H1 (cell line): ENCODE measurements at regions not wholly inside any gene's neighbourhood (a gene's known extent, or its start where the extent isn't known, plus 50 kb on each side); places are given as distances from the start of the nearest gene placed in this dataset.

ENCODE experiments used
- CTCF ChIA-PET: fragments of 300-600 bp; sonication (Branson Sonifier 250); formaldehyde crosslinking; loops from one replicate; lab custom pipeline; 2021; ENCODE audit not compliant: partially characterized antibody; lab: Charles Lee
- POLR2A ChIA-PET: fragments of 300-600 bp; sonication (Branson Sonifier 250); formaldehyde crosslinking; loops from one replicate; lab custom pipeline; 2021; ENCODE audit warnings: inconsistent platforms; ENCODE audit not compliant: partially characterized antibody; lab: Charles Lee
- DNase-seq, 2 experiments: peaks; one replicate each; pipeline versions ENCODE4 v3.0.0 to v3.0.0-alpha.2; 2010 to 2022; ENCODE audit warnings: low spot score in 2 of 2, low read depth in 1 of 2, mixed read lengths in 1 of 2
- FAIRE-seq: peaks from 2 replicates; lab custom pipeline; 2011; peaks lifted over from hg19 to GRCh38; lab: Jason Lieb, UNC
- H2AFZ ChIP-seq: 2 replicates; pipeline ENCODE4 v1.8.1; 2012; ENCODE audit warnings: low read length, inconsistent platforms
- H2AK5ac ChIP-seq: 2 replicates; pipeline ENCODE4 v1.6.1; 2013; ENCODE audit warnings: low read depth, low read length
- H2BK120ac ChIP-seq: replicated peaks from 2 replicates; pipeline ENCODE3; 2013; ENCODE audit warnings: low read depth, low read length, inconsistent platforms
- H2BK12ac ChIP-seq: 2 replicates; pipeline ENCODE4 v1.6.1; 2013; ENCODE audit warnings: low read depth, low read length
- H2BK15ac ChIP-seq: 2 replicates; pipeline ENCODE4 v1.6.1; 2013; ENCODE audit warnings: low read length
- H2BK20ac ChIP-seq: 2 replicates; pipeline ENCODE4 v1.6.1; 2013; ENCODE audit warnings: low read length
- H2BK5ac ChIP-seq: 2 replicates; pipeline ENCODE4 v1.6.1; 2013; ENCODE audit warnings: low read depth, low read length
- H3K14ac ChIP-seq: 2 replicates; pipeline ENCODE4 v1.6.1; 2013; ENCODE audit warnings: inconsistent platforms; ENCODE audit not compliant: insufficient read length
- H3K18ac ChIP-seq: 2 replicates; pipeline ENCODE4 v1.6.1; 2013; ENCODE audit warnings: low read length; ENCODE audit errors: extremely low read depth
- H3K23ac ChIP-seq: 2 replicates; pipeline ENCODE4 v1.6.1; 2013; ENCODE audit warnings: inconsistent platforms; ENCODE audit not compliant: insufficient read length
- H3K23me2 ChIP-seq: 2 replicates; pipeline ENCODE4 v1.6.1; 2013; ENCODE audit warnings: low read depth, low read length
- H3K27ac ChIP-seq: 2 replicates; pipeline ENCODE4 v1.6.1; 2011; ENCODE audit warnings: low read depth, low read length, inconsistent platforms
- H3K27me3 ChIP-seq, 4 experiments: replicated peaks in 1 of 4; 1 replicate in 1 of 4; 2 replicates in 3 of 4; pipeline versions ENCODE4 v1.6.1 to v1.8.1; 2011 to 2013; ENCODE audit warnings: low read length in 3 of 4, mild to moderate bottlenecking in 3 of 4, inconsistent platforms in 2 of 4, mixed read lengths in 2 of 4, moderate library complexity in 1 of 4; ENCODE audit not compliant: control insufficient read depth in 3 of 4, insufficient read depth in 3 of 4; ENCODE audit errors: extremely low read depth in 1 of 4
- H3K36me3 ChIP-seq, 4 experiments: 2 replicates each; pipeline versions ENCODE4 v1.6.1 to v1.8.1; 2011 to 2013; ENCODE audit warnings: mild to moderate bottlenecking in 4 of 4, low read length in 3 of 4, moderate library complexity in 2 of 4, control low read depth in 1 of 4, inconsistent platforms in 1 of 4; ENCODE audit not compliant: insufficient read depth in 4 of 4, control insufficient read depth in 2 of 4
- H3K4ac ChIP-seq: replicated peaks from 2 replicates; pipeline ENCODE3; 2013; ENCODE audit warnings: low read length, low read depth, mixed read lengths, inconsistent platforms; ENCODE audit not compliant: insufficient read length
- H3K4me1 ChIP-seq, 4 experiments: replicated peaks in 1 of 4; 1 replicate in 1 of 4; 2 replicates in 3 of 4; pipeline versions ENCODE4 v1.6.1 to v1.8.1; 2011 to 2013; ENCODE audit warnings: low read length in 3 of 4, inconsistent platforms in 2 of 4, mixed read lengths in 1 of 4; ENCODE audit not compliant: insufficient read depth in 4 of 4, control insufficient read depth in 3 of 4
- H3K4me2 ChIP-seq, 2 experiments: 2 replicates each; pipeline versions ENCODE4 v1.6.1 to v1.8.1; 2011 to 2013; ENCODE audit warnings: low read depth in 2 of 2, low read length in 2 of 2, control low read depth in 1 of 2, inconsistent platforms in 1 of 2, mild to moderate bottlenecking in 1 of 2; ENCODE audit not compliant: insufficient read depth in 1 of 2
- H3K4me3 ChIP-seq, 4 experiments: fragments of 200-600, 300-600 bp in 1 of 4; sonication (generic), shearing (Covaris generic), sonication (Bioruptor Twin) in 1 of 4; 2 replicates each; pipeline versions ENCODE4 v1.5.1 to v1.8.1; 2011 to 2016; ENCODE audit warnings: low read length in 4 of 4, low read depth in 3 of 4, control low read depth in 2 of 4, inconsistent platforms in 2 of 4, mild to moderate bottlenecking in 2 of 4, mixed read lengths in 1 of 4, moderate library complexity in 1 of 4; ENCODE audit not compliant: insufficient read depth in 2 of 4; ENCODE audit errors: extremely low read depth in 1 of 4
- H3K56ac ChIP-seq: replicated peaks from 2 replicates; pipeline ENCODE3; 2013; ENCODE audit warnings: low read depth, mild to moderate bottlenecking, mixed read lengths, low read length, inconsistent platforms; ENCODE audit not compliant: insufficient read length
- H3K79me1 ChIP-seq: 2 replicates; pipeline ENCODE4 v1.6.1; 2013; ENCODE audit warnings: low read depth, low read length, control low read depth
- H3K79me2 ChIP-seq, 2 experiments: 2 replicates each; pipeline versions ENCODE4 v1.6.1 to v1.8.1; 2012 to 2013; ENCODE audit warnings: low read length in 2 of 2, mild to moderate bottlenecking in 2 of 2, inconsistent platforms in 1 of 2; ENCODE audit not compliant: insufficient read depth in 2 of 2, control insufficient read depth in 1 of 2
- H3K9ac ChIP-seq, 4 experiments: replicated peaks in 1 of 4; 1 replicate in 1 of 4; 2 replicates in 3 of 4; pipeline versions ENCODE4 v1.6.1 to v1.8.1; 2011 to 2013; ENCODE audit warnings: low read depth in 3 of 4, low read length in 3 of 4, control low read depth in 2 of 4, mild to moderate bottlenecking in 2 of 4, moderate library complexity in 2 of 4, inconsistent platforms in 1 of 4; ENCODE audit errors: extremely low read depth in 1 of 4
- H3K9me3 ChIP-seq, 2 experiments: 2 replicates each; pipeline versions ENCODE4 v1.6.1 to v1.8.1; 2012 to 2013; ENCODE audit warnings: mild to moderate bottlenecking in 2 of 2, moderate library complexity in 2 of 2, control low read depth in 1 of 2, inconsistent platforms in 1 of 2, low read depth in 1 of 2, low read length in 1 of 2, mixed read lengths in 1 of 2; ENCODE audit not compliant: insufficient read depth in 2 of 2
- H4K20me1 ChIP-seq, 2 experiments: replicated peaks in 1 of 2; 2 replicates each; pipeline versions ENCODE3 to v1.8.1; 2011 to 2013; ENCODE audit warnings: inconsistent platforms in 2 of 2, low read length in 2 of 2, mild to moderate bottlenecking in 1 of 2; ENCODE audit not compliant: insufficient read depth in 2 of 2, control insufficient read depth in 1 of 2
- H4K5ac ChIP-seq: 2 replicates; pipeline ENCODE4 v1.6.1; 2013; ENCODE audit warnings: low read length, low read depth, mixed read lengths, inconsistent platforms; ENCODE audit not compliant: insufficient read length
- H4K8ac ChIP-seq: 2 replicates; pipeline ENCODE4 v1.8.0; 2013; ENCODE audit warnings: mild to moderate bottlenecking, moderate library complexity, low read length, inconsistent platforms; ENCODE audit not compliant: insufficient read depth; ENCODE audit errors: extremely low read depth
- H4K91ac ChIP-seq: replicated peaks from 2 replicates; pipeline ENCODE3; 2013; ENCODE audit warnings: low read length, mixed read lengths, inconsistent platforms; ENCODE audit not compliant: insufficient read length
- CEBPB ChIP-seq: IDR thresholded peaks from 2 replicates; pipeline ENCODE4 v1.6.1; 2012; ENCODE audit warnings: low read depth, low read length
- JUND ChIP-seq: IDR thresholded peaks from 2 replicates; pipeline ENCODE4 v1.6.1; 2011; ENCODE audit warnings: mild to moderate bottlenecking, improper control_type of control experiment, low read length
- POU5F1 ChIP-seq: IDR thresholded peaks from 2 replicates; pipeline ENCODE4 v1.6.1; 2011; ENCODE audit warnings: low read depth, mild to moderate bottlenecking, low read length, moderate library complexity
- RXRA ChIP-seq: IDR thresholded peaks from 2 replicates; pipeline ENCODE4 v1.6.1; 2011; ENCODE audit warnings: low read depth, mild to moderate bottlenecking, low read length, moderate library complexity; ENCODE audit not compliant: insufficient read depth
- SP1 ChIP-seq: IDR thresholded peaks from 2 replicates; pipeline ENCODE4 v1.6.1; 2011; ENCODE audit warnings: low read depth, low read length
- WGBS, 2 experiments: shearing (Covaris generic) in 1 of 2; methylation state at CpG; one replicate each; pipeline versions ENCODE4 v1.1.6 to v1.1.7; 2013 to 2015; ENCODE audit warnings: low lambda C conversion rate in 2 of 2, mixed read lengths in 2 of 2, inconsistent platforms in 1 of 2, low coverage in 1 of 2, missing lambda C conversion rate in 1 of 2; ENCODE audit not compliant: insufficient replicate concordance in 2 of 2, insufficient coverage in 1 of 2, insufficient read length in 1 of 2; ENCODE audit errors: extremely low coverage in 1 of 2, missing lambda C conversion rate in 1 of 2; 5-methylcytosine and 5-hydroxymethylcytosine counted together

- H3K23me2 ChIP-seq = no peaks in the 10 kb centered on the region
- no peak overlapping the region for H2BK120ac ChIP-seq
- POLR2A ChIA-PET = no interaction called here
- H3K79me1 ChIP-seq = no peaks in the 10 kb centered on the region
- no peak overlapping the region for H2AFZ ChIP-seq
- H4K8ac ChIP-seq = no peak overlapping the region
- no peak overlapping the region for H2AK5ac ChIP-seq
- no peak overlapping the region for H3K4ac ChIP-seq
- no peaks in the 10 kb centered on the region for H3K4me1 ChIP-seq
- H4K5ac ChIP-seq = no peak overlapping the region
- no peak overlapping the region for H3K9ac ChIP-seq
- no peaks in the 10 kb centered on the region for H3K27me3 ChIP-seq
- no peaks in the 10 kb centered on the region for H3K9me3 ChIP-seq
- no peaks in the 10 kb centered on the region for H4K20me1 ChIP-seq
- no peak overlapping the region for H3K4me3 ChIP-seq
- CTCF ChIA-PET = no interaction called here
- no peak overlapping the region for H2BK20ac ChIP-seq
- H4K91ac ChIP-seq = no peak overlapping the region
- DNase-seq (no peak), FAIRE-seq (no peak)
- H3K56ac ChIP-seq = no peak overlapping the region
- no peaks in the 10 kb centered on the region for H3K79me2 ChIP-seq
- TF ChIP-seq CEBPB = no peak
- no peak for TF ChIP-seq SP1
- no peak for TF ChIP-seq POU5F1
- TF ChIP-seq RXRA = no peak
- no peak for TF ChIP-seq JUND
- no peak overlapping the region for H3K18ac ChIP-seq
- no peak overlapping the region for H2BK15ac ChIP-seq
- H3K23ac ChIP-seq = no peak overlapping the region
- H3K27ac ChIP-seq = no peak overlapping the region
- no peak overlapping the region for H2BK12ac ChIP-seq
- no peak overlapping the region for H3K14ac ChIP-seq
- no peak overlapping the region for H3K4me2 ChIP-seq
- H3K36me3 ChIP-seq = no peaks in the 10 kb centered on the region
- no peak overlapping the region for H2BK5ac ChIP-seq
- 88% methylated on average over 1 of the region's 1 CpG; no CpG with 5 or more reads in 1 of the 2 experiments for WGBS, 2 experiments
Observed at GRCh38 chr6:126891158-126891557, 227.3 kb upstream of the RSPO3 start.
